ENCODE measurements at regions not wholly inside any gene's neighbourhood (a gene's known extent, or its start where the extent isn't known, plus 50 kb on each side); places are given as distances from the start of the nearest gene placed in this dataset.

GRCh38 chr2:7325186-7325585 lies 408.0 kb downstream of the RNF144A start:
- Histone ChIP-seq H3K9me3 (no peaks in the 10 kb centered on the region), H3K27ac (no peak overlapping the region), H3K36me3 (no peaks in the 10 kb centered on the region), H3K4me1 (no peaks in the 10 kb centered on the region), H3K4me3 (replicated peaks in 1 of 3) (no peak overlapping the region), H3K27me3 (no peaks in the 10 kb centered on the region)
- no peak for DNase-seq
- intact Hi-C loops (cut with DNase I): no loop called here
- TF ChIP-seq CTCF (IDR thresholded peaks at IDR 0.05): no peak
- WGBS, 2 donors: 88 to 94% methylated on average over 4 of the region's 4 CpGs

DNA sequence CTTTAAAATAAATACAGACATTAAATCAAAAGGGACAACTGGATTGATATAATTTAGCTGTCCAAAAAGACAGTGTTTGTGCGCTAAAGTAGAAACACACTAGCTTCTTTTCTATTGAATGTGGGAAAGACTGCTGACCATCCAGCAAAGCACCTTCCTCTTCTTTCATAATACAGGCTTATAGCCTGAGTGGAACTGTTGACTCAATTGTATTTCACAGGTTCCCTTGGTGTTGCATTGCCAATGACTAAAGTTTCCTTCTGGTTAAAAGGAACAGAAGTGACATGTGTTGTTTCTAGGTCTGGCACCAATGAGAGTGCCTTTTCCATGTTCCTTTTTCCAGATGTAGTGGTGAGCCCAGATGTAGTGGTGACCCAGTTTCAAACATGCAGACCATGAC lies 412.3 kb downstream of the RNF144A start:
- intact Hi-C loops (cut with DNase I): no loop called here

DNA sequence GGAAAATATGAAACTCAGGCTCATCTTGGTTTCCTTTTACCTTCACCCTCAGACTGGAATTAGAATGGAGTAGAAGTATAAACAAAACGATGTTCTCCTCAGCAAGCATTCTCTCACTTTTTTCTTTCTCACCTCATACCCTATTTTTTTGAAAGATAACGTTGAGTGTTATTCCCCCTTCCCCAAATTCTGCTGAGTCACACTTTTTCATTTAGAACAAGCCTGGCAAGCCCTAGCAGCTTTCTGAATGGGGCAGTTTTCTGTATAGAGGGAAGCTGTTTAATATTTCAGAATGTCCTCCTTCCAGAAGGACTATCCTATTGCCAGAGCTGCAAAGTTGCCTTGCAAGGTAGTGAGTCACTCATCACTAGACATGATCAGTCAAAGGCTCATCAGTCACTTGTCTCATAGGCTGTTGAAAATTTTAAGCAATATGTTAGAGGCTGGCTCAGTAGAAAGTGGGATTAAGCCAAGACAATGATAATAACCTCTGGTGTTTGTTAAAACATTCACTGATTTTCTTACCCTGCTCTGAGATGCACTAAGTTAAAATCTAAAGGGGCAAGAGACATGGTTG lies 416.1 kb downstream of the RNF144A start:
- Histone ChIP-seq H3K27ac (no peak overlapping the region), H3K9me3 (no peaks in the 10 kb centered on the region), H3K4me3 (replicated peaks in 1 of 3) (no peak overlapping the region), H3K4me1 (no peaks in the 10 kb centered on the region), H3K27me3 (no peaks in the 10 kb centered on the region), H3K36me3 (no peaks in the 10 kb centered on the region)
- 36 to 47% methylated on average over 2 of the region's 2 CpGs for WGBS, 2 donors
- no peak for DNase-seq
- TF ChIP-seq CTCF (IDR thresholded peaks at IDR 0.05) (no peak), POLR2A (IDR thresholded peaks at IDR 0.05) (no peak)
- intact Hi-C loops (cut with DNase I): no loop called here

More for the DNA sequence above, 412.3 kb downstream of the RNF144A start:
- H3K4me1 ChIP-seq: no peaks in the 10 kb centered on the region
- no peak overlapping the region for H3K4me3 ChIP-seq (replicated peaks in 1 of 3)
- H3K36me3 ChIP-seq: no peaks in the 10 kb centered on the region
- H3K27me3 ChIP-seq: no peaks in the 10 kb centered on the region
- WGBS, 2 donors: 100% methylated on average over 1 of the region's 1 CpG
- DNase-seq: no peak
- no peaks in the 10 kb centered on the region for H3K9me3 ChIP-seq
- H3K27ac ChIP-seq: no peak overlapping the region
- TF ChIP-seq CTCF (IDR thresholded peaks at IDR 0.05) (no peak), POLR2A (IDR thresholded peaks at IDR 0.05) (no peak)

DNA sequence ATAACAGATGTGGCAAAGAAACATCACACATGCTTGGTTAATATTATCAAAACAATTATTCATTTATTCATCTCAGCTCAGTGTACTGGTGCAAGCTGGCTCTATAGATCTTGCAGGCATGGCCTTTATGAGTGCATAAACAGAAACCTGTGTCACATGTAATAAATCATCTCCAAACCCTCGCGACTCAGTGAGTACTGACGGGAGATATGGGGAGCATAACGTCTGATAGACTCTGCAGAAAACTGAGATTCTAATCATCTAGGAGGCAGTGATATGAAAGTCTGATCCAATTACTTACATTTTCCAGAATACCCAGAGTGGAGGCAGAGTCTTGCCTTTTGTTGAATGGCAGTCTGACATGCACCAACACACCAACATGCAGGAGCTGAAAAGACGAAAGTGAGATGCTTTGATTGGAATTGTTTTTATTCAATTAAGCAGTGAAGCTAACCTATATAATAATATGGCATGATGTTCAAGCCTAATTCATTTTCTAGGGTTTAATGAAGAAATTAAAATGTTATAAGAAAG lies 416.8 kb downstream of the RNF144A start:
- no peak overlapping the region for H3K27ac ChIP-seq
- TF ChIP-seq POLR2A (IDR thresholded peaks at IDR 0.05): no peak
- no peak for TF ChIP-seq CTCF (IDR thresholded peaks at IDR 0.05)
- no peaks in the 10 kb centered on the region for H3K36me3 ChIP-seq
- H3K9me3 ChIP-seq: no peaks in the 10 kb centered on the region
- intact Hi-C loops (cut with DNase I): no loop called here
- WGBS, 2 donors: 77 to 81% methylated on average over 5 of the region's 5 CpGs
- no peaks in the 10 kb centered on the region for H3K4me1 ChIP-seq
- DNase-seq: no peak
- H3K27me3 ChIP-seq: no peaks in the 10 kb centered on the region
- H3K4me3 ChIP-seq (replicated peaks in 1 of 3): no peak overlapping the region

GRCh38 chr2:7338961-7339360 lies 421.7 kb downstream of the RNF144A start:
- TF ChIP-seq POLR2A (IDR thresholded peaks at IDR 0.05): no peak
- no peak for TF ChIP-seq CTCF (IDR thresholded peaks at IDR 0.05)
- intact Hi-C loops (cut with DNase I): no loop called here
- H3K27ac ChIP-seq: no peak overlapping the region
- H3K4me3 ChIP-seq (replicated peaks in 1 of 3): no peak overlapping the region
- no peaks in the 10 kb centered on the region for H3K4me1 ChIP-seq
- H3K9me3 ChIP-seq: no peaks in the 10 kb centered on the region
- no peaks in the 10 kb centered on the region for H3K27me3 ChIP-seq
- DNase-seq: no peak
- no peaks in the 10 kb centered on the region for H3K36me3 ChIP-seq
- WGBS, 2 donors: 83 to 87% methylated on average over 3 of the region's 3 CpGs
